ENCODE measurements at regions not wholly inside any gene's neighbourhood (a gene's known extent, or its start where the extent isn't known, plus 50 kb on each side); places are given as distances from the start of the nearest gene placed in this dataset.
"Not testable (repeated sequence)": the region's sequence is repeated elsewhere in the genome, so short reads cannot be mapped to it uniquely, and the experiment has no call there.

DNA sequence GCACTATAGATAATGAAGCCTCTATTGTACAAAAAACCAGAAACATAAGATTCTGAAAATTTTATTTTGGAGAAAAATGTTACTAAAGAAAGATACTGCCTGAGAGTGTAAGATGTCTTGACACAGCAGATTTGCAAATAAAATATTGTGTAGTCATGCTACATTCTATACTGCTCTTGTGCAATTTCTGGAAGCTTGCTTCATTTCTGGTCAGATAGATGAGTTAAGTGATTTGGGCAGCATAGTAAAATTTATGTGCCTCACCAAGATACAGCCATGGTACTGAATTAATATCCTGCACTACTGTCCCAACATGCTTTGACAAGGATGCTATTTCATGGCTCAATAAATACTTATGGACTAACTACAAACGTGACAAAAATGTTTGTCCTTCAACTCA lies 55.1 kb upstream of the STARD13 start:
- DNase-seq: no peak

DNA sequence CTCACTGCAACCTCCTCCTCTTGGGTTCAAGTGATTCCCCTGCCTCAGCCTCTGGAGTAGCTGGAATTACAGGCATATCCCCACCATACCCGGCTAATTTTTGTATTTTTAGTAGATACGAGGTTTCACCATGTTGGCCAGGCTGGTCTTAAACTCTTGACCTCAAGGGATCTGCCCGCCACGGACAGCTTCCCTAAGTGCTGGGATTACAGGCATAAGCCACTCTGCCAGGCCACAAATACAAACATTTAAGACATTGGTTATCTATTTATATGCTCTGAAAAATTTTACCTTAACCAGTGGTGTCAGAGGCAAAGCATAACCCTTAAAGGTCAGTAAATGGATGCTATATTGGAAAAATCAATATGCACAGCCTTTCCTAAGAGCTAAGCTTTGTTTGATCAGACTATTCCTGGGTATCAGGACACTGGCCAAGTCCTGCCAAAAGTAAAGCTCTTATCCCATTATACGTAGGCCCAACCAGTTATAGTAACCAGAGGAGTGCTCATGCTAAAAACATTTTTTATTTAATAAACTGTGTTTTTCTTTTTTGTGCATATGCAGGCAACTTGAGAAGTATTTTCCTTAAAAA lies 56.4 kb upstream of the STARD13 start:
- no peak for DNase-seq

DNA sequence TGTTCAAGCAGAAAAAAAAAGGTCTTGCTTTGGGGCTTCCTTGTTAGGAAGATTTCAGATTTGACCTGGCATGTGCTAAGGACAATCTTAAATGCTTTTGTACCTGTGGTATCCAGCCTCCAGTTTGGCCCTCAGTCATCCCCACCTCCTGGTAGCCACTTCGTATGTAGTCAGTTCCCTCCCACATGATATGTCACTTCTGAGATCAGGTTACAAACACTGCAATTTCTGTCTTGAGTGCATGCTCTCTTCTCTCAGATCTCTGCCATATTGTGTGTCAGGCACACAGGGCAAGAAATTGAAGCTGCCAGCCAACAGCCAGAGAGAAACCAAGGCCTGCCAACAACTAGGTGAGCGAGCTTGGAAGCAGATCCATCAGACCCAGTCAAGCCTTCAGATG lies 60.3 kb upstream of the STARD13 start:
- no peak for DNase-seq

DNA sequence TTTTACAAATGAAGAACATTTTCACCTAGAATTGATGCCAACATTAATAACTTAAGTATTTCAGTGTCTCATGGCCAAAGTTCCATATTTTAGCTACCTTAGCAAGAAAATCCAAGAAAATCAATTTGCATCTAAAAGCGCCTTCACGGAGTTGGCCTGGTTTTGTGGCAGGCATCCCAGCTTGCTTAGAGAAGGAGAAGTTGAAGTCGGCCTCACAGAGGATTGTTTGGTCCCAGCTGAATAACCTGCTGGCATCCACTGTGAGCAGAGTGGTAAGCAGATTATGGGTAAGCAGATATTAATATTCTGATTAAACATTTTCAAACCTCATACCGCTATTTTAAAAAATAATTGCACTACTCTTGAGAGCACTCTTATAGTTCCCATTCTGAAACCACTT lies 62.3 kb upstream of the STARD13 start:
- DNase-seq: peak in 24 of 56 donors; percentile 4 to 69 (median 34)

DNA sequence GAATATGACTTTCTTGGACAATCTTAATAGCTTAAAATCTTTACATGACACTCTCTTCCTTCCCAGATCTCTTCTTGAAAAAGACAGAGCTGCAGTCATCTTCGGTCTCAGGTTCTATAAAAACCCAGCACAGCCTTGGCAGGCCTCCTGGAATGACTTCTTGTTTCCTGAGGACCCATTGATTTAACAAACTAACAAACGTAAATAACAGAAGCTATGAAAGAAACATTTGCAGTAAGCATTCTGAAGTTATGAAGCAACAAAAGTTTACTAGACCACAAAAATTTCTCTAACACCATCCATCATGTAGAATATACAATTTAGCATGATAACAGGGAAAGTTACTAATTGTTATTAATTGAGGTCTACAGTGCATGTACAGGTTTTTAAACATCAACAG lies 62.8 kb upstream of the STARD13 start:
- DNase-seq: no peak

DNA sequence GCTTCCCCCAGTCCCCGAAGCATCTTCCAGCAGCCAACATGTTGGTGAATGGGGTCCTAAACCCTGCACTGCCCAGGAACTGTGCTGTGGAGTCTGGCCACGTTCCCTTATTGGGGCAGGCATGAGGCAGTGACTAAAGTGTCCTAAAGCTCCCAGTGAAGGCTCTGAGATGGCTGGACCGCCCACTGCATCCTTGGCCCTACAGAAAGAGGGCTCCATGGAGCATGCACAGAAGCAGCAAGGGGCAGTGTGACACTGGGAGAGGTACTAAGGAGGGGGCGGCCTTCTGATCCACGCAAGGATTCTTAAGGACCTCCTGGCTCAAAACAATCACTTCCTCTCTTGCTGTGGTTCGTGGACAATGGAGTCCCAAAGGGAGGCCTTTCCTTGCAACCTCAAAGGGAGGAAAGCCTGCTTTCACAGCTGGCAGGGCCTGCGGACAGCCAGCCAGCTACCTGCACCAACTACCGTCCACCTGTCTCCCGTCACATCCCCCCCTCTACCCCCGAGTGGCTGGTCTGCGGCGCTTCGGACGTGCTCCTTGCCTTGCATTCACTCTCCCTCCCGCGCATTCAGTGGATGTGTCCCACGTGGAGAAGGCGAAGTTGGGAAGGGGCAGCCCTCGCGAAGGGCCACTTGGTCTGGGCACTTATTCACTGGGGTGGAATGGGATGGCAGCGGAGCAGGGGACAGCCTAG lies 63.9 kb upstream of the STARD13 start:
- DNase-seq: peak in 6 of 56 donors; percentile 6 to 41 (median 18)

DNA sequence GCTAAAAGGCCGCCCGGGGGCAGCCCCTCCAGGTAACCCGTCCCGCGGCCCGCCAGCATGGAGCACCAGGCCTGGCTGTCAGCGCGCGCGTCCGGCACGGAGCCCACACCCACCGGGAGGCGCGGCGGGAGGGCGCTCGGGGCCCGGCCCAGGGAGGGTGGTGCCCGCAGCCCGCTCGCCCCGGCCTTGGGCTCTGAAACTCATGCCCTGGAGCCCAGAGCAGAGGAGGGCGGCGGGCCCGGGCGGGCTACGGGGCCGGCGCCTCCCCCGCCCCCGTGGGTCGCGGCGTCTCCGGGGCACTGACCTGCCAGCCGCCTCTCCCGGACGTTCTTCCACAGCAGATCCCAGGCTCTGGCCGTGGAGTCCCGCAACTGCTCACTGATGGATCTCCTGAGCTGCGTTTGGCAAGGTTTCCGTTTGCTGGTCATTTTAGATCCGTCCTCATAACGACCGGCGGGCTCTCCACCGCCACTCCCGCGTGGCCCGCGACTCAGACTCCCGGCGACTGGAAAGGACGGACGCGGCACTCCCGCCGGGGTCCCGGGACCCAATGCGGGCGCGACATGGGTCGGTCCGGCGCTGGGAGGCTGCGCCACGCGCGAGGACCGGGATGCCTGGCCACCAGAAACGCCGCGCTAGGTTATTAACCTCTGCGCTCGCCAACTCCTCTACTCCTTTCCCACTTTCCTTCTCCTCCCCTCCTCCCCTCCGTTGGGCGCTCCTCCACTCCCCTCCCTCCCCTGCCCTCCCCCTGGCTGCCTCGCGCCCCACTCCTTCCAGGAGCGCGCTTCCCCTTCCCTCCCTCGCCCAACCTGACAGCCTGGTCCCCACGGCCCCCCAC lies 64.7 kb upstream of the STARD13 start:
- peak in 17 of 56 donors; percentile 12 to 58 (median 30) for DNase-seq

DNA sequence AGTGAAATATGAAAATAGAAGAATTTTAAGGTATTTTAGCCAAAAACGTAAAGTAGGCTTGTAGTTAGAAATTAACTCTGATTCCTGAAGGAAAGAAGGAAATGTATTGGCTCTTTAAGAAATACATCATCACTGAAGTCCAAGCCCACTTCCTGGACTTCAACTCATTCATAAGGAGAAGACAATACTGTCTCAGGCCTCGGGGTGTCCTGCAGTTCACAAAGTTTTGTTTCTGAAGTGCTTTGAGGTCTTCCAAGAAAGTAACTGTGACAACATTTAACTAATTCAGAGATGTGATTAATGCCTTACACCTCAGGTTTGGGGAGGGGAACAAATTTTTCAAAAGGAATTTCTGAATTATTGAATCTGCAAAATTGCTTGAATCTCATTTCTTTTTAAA lies 65.8 kb upstream of the STARD13 start:
- DNase-seq: no peak

DNA sequence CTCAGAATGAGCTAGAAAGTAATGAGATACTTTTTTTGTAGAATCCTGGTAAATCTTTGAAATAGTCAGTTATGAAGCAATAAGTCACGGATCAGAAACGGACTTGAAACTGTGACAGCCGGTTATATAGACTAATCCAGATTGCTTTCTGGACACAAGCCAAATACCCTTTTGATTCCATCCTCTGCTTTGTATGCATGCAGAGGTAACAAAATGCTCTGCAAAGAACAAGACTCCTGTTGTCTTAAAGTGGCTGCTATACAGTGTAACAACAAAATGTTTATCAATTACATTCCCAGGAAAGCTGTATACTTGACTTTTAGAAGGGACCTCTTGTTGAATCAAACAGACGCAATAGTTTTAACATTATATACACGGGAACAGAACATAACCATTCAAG lies 66.5 kb upstream of the STARD13 start:
- no peak for DNase-seq

DNA sequence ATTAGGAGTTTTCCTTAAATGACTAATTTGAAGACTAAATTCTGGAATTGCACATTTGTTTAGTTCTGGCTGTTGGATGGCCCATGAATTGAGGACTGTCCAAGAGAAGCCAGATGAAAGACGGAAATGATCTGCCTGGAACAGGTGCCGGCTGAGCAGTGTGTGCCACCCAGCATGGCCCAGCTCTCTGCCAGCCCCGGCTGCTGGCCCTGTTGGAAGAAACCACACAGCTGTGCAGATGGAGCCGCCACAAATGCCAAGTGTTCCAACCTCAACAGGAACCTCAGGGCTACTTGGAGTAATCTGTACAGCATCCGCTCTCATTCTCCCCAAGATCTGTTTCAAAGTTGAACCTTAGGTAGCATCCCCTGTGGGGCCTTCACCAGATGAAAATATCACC lies 67.0 kb upstream of the STARD13 start:
- DNase-seq: peak in 11 of 56 donors; percentile 7 to 29 (median 13)

DNA sequence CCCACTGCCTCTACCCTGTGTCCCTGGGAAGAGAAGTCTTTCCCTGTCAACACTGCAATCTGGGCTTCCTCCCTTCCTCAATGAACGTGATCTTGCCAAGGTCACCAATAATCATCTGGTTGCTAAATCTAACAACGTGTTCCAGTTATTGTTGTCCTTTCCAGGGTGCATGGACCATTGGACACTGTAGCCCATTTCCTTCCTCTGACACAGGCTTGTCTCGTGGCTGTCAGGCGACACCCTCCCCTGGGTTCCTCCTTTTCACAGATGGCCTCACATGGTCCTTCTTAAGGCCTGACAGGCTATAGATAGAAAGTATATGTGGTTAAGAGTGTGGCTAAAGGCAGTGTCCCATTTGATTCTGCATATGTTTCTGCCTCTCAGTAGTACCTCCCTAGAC lies 67.7 kb upstream of the STARD13 start:
- DNase-seq: peak in 17 of 56 donors; percentile 9 to 59 (median 20)

DNA sequence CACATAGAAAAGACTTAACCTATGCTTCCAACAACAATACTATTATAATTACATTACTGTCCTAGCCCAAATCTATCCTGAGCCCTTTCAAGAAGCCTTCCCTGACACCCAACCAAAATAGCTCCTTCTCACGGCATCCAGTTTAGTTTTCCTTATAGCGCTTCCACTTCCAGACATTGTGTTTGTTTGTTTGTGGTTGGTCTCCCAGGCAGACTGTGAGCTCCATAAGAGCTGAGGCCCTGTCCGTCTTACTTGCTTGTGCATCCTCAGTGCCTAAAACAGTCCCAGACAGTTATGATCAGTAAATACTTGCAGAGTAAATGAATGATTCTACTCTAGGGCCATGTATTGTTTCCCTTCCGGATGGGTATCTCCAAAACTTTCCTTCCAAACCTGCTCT lies 68.1 kb upstream of the STARD13 start:
- DNase-seq: no peak

DNA sequence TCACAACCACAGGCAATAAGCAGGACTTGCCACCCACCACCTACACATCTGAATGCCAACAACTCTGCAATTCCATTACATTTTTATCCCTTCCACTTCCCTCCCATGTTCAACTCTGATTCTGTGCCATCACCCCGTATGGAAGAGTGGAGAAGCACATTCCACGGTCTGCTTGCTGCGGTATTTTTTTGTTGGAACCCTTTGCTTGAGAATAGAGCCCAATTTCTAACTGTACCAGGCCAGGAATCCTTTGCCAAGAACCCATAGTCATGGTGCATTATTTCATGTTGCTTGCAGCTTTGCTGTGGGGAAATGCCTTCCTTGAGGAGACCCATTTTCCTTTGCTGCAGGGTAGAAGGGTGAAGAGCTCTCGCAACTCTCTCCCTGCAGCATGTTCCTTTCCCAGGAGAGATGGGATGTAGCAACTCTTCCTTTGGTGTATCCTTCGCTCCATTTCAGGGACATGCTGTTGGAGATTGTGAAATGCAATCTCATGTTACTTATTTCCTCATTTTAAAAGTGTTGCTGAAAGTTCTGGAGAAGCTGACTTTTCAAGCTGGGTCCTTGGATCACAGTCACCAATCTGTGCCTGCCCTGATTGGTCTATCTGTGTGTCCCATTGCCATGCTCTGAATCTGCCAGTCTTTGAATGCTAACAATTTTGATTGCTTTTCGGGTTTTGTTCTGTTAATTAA lies 69.8 kb upstream of the STARD13 start:
- DNase-seq: peak in 2 of 56 donors; percentile 7

DNA sequence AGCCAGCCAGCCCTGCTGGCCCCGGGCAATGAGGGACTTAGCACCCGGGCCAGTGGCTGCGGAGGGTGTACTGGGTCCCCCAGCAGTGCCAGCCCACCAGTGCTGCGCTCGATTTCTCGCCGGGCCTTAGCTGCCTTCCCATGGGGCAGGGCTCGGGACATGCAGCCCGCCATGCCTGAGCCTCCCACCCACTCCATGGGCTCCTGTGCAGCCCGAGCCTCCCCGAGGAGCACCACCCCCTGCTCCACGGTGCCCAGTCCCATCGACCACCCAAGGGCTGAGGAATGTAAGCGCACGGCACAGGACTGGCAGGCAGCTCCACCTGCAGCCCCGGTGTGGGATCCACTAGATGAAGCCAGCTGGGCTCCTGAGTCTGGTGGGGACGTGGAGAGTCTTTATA lies 72.5 kb upstream of the STARD13 start:
- DNase-seq: not testable (repeated sequence)

DNA sequence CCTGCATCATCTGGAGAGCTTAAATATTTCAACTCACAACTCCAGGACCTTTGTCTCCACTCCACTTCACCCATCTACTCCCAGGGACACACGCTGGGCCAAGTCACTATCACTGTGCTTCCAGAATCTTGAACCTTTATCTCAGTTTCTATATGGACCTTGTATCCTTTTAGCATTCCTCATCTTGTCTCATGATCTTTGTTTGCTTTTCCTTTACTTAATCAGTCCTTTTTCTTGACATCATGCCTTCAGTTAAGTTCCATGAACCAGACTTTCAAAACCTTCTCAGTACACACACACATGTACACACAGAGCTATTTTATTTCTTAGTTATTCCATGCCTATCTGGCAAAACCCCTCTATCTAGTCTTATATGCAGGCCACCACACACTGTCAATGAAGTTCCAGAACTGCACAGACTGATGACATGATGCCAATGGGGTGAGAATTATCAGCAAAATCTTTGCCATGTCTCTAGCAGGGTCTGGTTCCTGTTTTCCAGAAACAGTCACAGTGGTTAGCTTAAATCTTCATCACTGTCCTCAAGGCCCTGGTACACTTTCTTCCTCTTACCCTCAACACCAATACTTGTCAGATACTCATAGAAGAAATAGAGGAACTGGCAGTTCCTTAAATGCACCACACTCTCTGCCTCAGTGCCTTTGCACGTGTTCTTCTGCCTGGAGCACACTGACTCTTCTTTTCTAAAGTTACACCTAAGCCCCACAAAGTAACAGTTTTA lies 77.6 kb upstream of the STARD13 start:
- DNase-seq: peak in 1 of 56 donors; percentile 21

DNA sequence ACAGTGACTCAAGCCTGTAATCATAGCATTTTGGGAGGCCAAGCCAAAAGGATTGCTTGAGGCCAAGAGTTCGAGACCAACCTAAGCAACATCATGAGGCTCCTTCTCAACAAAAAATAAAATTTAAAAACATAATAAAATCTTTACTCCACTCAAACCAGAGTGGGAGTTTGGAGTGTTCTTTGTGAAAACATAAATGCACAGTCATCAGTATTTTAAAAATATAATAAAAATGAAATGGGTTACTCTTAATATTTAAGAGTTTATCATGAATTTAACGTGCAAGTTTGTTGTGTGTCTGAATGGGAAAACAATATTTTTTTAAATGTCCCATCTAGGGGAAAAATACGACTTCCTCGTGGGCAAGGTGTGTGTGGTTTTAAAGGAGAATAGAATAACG lies 78.6 kb upstream of the STARD13 start:
- DNase-seq: no peak

DNA sequence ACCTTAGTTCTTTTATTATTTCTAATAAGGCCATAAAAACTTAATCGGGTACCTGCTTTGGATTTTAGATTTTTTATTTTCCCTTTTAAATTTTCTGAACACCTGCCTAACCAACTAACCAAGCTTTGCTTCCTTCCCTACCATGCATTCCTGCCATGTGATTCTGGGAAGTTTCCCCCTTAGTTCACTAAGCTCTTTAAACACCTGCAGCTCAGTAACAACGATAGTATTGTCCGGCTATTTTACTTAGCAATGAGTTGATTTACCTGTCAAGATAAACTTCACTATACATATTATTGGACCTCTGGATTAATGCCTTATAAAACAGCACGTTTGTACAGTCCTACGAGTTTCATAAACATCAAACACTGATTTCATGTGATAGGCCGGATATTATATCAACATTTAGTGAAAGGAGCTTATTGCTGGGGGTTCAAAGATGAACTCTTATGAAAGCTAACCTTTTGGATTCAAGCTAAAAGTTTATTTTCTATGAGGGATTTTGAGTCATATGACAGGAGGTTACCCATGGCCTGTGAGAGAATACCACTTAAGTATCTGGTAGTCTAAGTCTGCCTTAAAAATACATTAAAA lies 81.0 kb upstream of the STARD13 start:
- DNase-seq: no peak

DNA sequence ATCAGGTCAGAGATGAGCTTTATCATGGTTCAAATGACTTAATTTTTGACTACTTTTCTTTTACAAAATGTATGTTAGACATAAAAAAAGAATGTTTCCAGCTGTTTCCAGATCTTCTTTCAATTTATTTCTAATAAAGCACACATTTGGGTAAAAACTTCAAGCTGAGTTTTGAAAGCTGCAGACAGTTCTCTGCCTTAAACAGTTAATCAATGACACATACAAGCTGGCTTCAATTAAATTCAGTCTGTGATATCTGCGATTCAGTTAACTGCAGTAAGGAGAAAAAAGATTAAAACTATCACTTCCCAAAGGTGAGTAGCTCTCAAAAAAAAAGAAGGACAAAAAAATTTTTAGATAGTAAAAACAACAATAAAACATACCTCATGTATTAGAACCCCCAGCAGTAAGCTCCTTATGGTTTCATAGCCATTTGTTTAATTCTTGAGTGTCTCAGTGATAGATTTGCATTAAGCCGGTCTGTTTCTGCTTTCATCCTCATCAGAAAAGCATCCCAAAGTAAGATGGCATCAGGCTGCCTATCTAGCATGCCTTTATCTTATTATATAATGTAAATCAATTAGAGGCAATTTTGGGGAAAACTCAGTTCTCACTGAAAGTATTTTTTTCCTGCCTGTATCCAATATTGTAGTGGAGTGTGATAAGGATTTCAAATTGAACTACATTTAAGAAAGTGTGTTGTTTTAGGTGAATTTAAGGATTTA lies 81.8 kb upstream of the STARD13 start:
- DNase-seq: no peak

DNA sequence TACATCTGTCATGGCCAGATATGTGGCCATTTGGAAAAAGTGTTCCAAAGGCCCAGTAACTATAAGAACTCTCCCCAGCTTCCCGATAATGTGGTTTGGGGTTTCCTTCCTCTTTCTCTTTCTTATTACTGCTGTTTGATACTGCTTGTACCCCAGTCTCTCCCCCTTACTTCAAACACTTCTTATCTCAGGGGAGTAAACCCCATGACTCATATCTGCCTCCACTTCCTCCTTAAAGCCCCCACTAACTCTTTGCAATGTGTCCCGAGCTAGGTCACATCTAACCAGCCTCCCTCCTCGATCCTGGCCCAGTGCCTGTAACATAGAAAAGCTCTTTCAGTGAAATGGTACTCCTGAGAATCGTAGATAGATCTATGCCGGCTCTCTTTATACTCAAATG lies 82.4 kb upstream of the STARD13 start:
- no peak for DNase-seq

DNA sequence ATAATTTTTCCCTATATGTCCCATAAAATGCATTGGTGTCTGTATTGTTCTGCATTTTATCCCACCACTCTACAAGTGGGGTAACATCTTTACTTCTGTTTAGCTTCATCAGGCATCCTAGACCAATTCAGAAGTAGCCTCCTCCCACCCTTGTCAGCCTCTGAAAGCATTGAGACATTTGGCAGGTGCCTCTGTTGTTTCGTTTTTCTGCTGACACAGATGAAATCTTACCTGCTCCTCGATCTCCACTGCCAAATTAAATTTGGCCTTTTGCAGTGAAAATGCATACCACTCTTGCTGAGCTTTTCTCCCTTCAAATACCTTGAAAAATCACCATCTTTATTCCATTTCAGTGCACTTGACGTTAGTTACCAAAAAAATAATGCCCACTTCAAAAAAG lies 83.5 kb upstream of the STARD13 start:
- DNase-seq: no peak
